OCI-LY7 (cell line): ENCODE measurements at regions not wholly inside any gene's neighbourhood (a gene's known extent, or its start where the extent isn't known, plus 50 kb on each side); places are given as distances from the start of the nearest gene placed in this dataset.

Experiments
- BruUV-seq: library from RNA; stranded (reverse); fragments of 400-500 nt; replicated peaks from 2 replicates; lab custom pipeline; 2021; lab: Mats Ljungman, UMichigan
- CTCF ChIA-PET: fragments of 300-600 bp; sonication (Branson Sonifier 250); formaldehyde crosslinking; loops from one replicate; lab custom pipeline; 2022; ENCODE audit warnings: antibody characterized with exemption; ENCODE audit not compliant: unreplicated experiment; lab: Charles Lee
- POLR2A ChIA-PET: fragments of 300-600 bp; sonication (Branson Sonifier 250); formaldehyde crosslinking; loops from one replicate; lab custom pipeline; 2022; ENCODE audit warnings: antibody characterized with exemption; lab: Charles Lee
- DNase-seq: peaks from one replicate; pipeline ENCODE4 v3.0.0-alpha.2; 2015; ENCODE audit warnings: low spot score
- H2AFZ ChIP-seq: fragments of 200-600 bp; sonication (generic), shearing (Covaris generic); 2 replicates; pipeline ENCODE4 v1.6.1; 2014; ENCODE audit warnings: mild to moderate bottlenecking, antibody characterized with exemption, low read length, moderate library complexity
- H3K27ac ChIP-seq: fragments of 200-600 bp; sonication (generic); 2 replicates; pipeline ENCODE4 v1.5.1; 2014; ENCODE audit warnings: mixed run types, low read depth, mild to moderate bottlenecking, moderate library complexity, low read length, inconsistent platforms; ENCODE audit not compliant: poor library complexity, severe bottlenecking
- H3K36me3 ChIP-seq: fragments of 200-600 bp; sonication (generic); 2 replicates; pipeline ENCODE4 v1.6.1; 2014; ENCODE audit warnings: mild to moderate bottlenecking, antibody characterized with exemption, low read length, moderate library complexity, mixed read lengths; ENCODE audit not compliant: insufficient read depth
- H3K4me1 ChIP-seq: fragments of 200-600 bp; sonication (generic); 2 replicates; pipeline ENCODE4 v1.5.1; 2014; ENCODE audit warnings: mild to moderate bottlenecking, low read length; ENCODE audit not compliant: insufficient read depth, poor library complexity, severe bottlenecking
- H3K4me2 ChIP-seq: fragments of 200-600 bp; sonication (generic); 2 replicates; pipeline ENCODE4 v1.6.1; 2014; ENCODE audit warnings: mild to moderate bottlenecking, low read length
- H3K4me3 ChIP-seq: fragments of 200-600 bp; sonication (generic); 2 replicates; pipeline ENCODE4 v1.5.1; 2014; ENCODE audit warnings: mild to moderate bottlenecking, low read depth, low read length; ENCODE audit not compliant: poor library complexity, severe bottlenecking
- H3K79me2 ChIP-seq: fragments of 200-600 bp; sonication (generic); 2 replicates; pipeline ENCODE4 v1.6.1; 2016; ENCODE audit warnings: low read depth, mild to moderate bottlenecking, low read length, moderate library complexity, mixed read lengths; ENCODE audit not compliant: insufficient read depth
- H3K9me2 ChIP-seq: fragments of 200-600 bp; sonication (generic); 2 replicates; pipeline ENCODE4 v1.6.1; 2016; ENCODE audit warnings: mild to moderate bottlenecking, low read length, mixed read lengths; ENCODE audit not compliant: insufficient read depth
- H3K9me3 ChIP-seq: fragments of 200-600 bp; sonication (generic); 2 replicates; pipeline ENCODE4 v1.6.1; 2014; ENCODE audit warnings: mild to moderate bottlenecking, mixed run types, low read length, mixed read lengths
- H4K20me1 ChIP-seq: fragments of 200-600 bp; sonication (generic); 2 replicates; pipeline ENCODE4 v1.6.1; 2014; ENCODE audit warnings: mild to moderate bottlenecking, antibody characterized with exemption, low read length, moderate library complexity, mixed read lengths; ENCODE audit not compliant: insufficient read depth
- CTCF ChIP-seq: fragments of 200-600 bp; sonication (generic); conservative IDR thresholded peaks from 2 replicates; pipeline ENCODE4 v1.5.1; 2014; ENCODE audit warnings: mild to moderate bottlenecking, antibody characterized with exemption, low read length, moderate library complexity, mixed read lengths
- EZH2phosphoT487 ChIP-seq: fragments of 200-600 bp; sonication (generic); IDR thresholded peaks from 2 replicates; pipeline ENCODE4 v1.6.1; 2018; ENCODE audit warnings: low read depth, borderline replicate concordance, mild to moderate bottlenecking, mixed run types, antibody characterized with exemption, low read length, moderate library complexity, mixed read lengths
- intact Hi-C: fragments of 100-400 bp; cut with micrococcal nuclease; formaldehyde crosslinking; loops from one replicate; pipeline ENCODE4 v1.10.0; 2022; ENCODE audit not compliant: unreplicated experiment

GRCh38 chr20:16661756-16662155 lies 68.1 kb upstream of the SNRPB2 start:
- no peak overlapping the region for H3K27ac ChIP-seq
- no peaks in the 10 kb centered on the region for H3K36me3 ChIP-seq
- H3K9me3 ChIP-seq = no peaks in the 10 kb centered on the region
- no peaks in the 10 kb centered on the region for H3K79me2 ChIP-seq
- H4K20me1 ChIP-seq = no peaks in the 10 kb centered on the region
- ChIA-PET POLR2A (no interaction called here), CTCF (no interaction called here)
- intact Hi-C loops = no loop called here
- no peak overlapping the region for H3K4me2 ChIP-seq
- no peak for TF ChIP-seq EZH2phosphoT487
- no peak for TF ChIP-seq CTCF
- no peaks in the 10 kb centered on the region for H3K9me2 ChIP-seq
- H2AFZ ChIP-seq = no peak overlapping the region
- no peaks in the 10 kb centered on the region for H3K4me1 ChIP-seq
- DNase-seq = no peak
- no TSS peak for BruUV-seq
- H3K4me3 ChIP-seq = no peak overlapping the region

- H3K4me3 ChIP-seq = no peak overlapping the region
- CTCF ChIA-PET = no interaction called here
- no TSS peak for BruUV-seq
- POLR2A ChIA-PET = no interaction called here
- TF ChIP-seq EZH2phosphoT487 = no peak
- TF ChIP-seq CTCF = no peak
- no peaks in the 10 kb centered on the region for H3K79me2 ChIP-seq
- no peaks in the 10 kb centered on the region for H3K9me2 ChIP-seq
- H2AFZ ChIP-seq = no peak overlapping the region
- no peak overlapping the region for H3K4me2 ChIP-seq
- H3K27ac ChIP-seq = no peak overlapping the region
- H4K20me1 ChIP-seq = no peaks in the 10 kb centered on the region
- no peak for DNase-seq
- H3K4me1 ChIP-seq = no peaks in the 10 kb centered on the region
- intact Hi-C loops = no loop called here
- H3K9me3 ChIP-seq = no peaks in the 10 kb centered on the region
- H3K36me3 ChIP-seq = no peaks in the 10 kb centered on the region
These were observed 74.8 kb upstream of the SNRPB2 start for GRCh38 chr20:16654858-16655535.

- TF ChIP-seq EZH2phosphoT487 (no peak), CTCF (no peak)
- Histone ChIP-seq H3K9me2 (no peaks in the 10 kb centered on the region), H4K20me1 (no peaks in the 10 kb centered on the region), H2AFZ (no peak overlapping the region), H3K27ac (no peak overlapping the region), H3K4me1 (no peaks in the 10 kb centered on the region), H3K4me2 (no peak overlapping the region), H3K79me2 (no peaks in the 10 kb centered on the region), H3K9me3 (no peaks in the 10 kb centered on the region), H3K36me3 (no peaks in the 10 kb centered on the region), H3K4me3 (no peak overlapping the region)
- intact Hi-C loops = no loop called here
- CTCF ChIA-PET = no interaction called here
- no TSS peak for BruUV-seq
- POLR2A ChIA-PET = interaction anchor here (1.1 kb wide), 1 partner anchor 10 kb away, joined by 3 read pairs; no protein-coding TSS in a partner anchor
- no peak for DNase-seq
These were observed 76.6 kb upstream of the SNRPB2 start for GRCh38 chr20:16653266-16653665.
